Stimulated activated CD8-positive, alpha-beta memory T cell treated with anti-CD3 and anti-CD28 coated beads, Interleukin-15, amount 100 ng/mL, for 24 hours (primary cell): ENCODE measurements at regions not wholly inside any gene's neighbourhood (a gene's known extent, or its start where the extent isn't known, plus 50 kb on each side); places are given as distances from the start of the nearest gene placed in this dataset.

Source experiments
- DNase-seq: peaks from one replicate; pipeline ENCODE4 v3.0.0-alpha.2; 2020; ENCODE audit warnings: low read depth

GRCh38 chr17:33404070-33404819 lies 111.2 kb upstream of the ASIC2 start:
- no peak for DNase-seq

GRCh38 chr17:33416131-33416530 lies 123.0 kb upstream of the ASIC2 start:
- DNase-seq = no peak

- DNase-seq = no peak
Measured at GRCh38 chr17:33421933-33422332, 128.8 kb upstream of the ASIC2 start.

- no peak for DNase-seq
Measured at GRCh38 chr17:33433581-33433980, 140.5 kb upstream of the ASIC2 start.

- DNase-seq = no peak
Measured at GRCh38 chr17:33434841-33435240, 141.7 kb upstream of the ASIC2 start.

- DNase-seq = no peak
Measured at GRCh38 chr17:33435721-33436301, 142.7 kb upstream of the ASIC2 start.

GRCh38 chr17:33436321-33436720 lies 143.2 kb upstream of the ASIC2 start:
- no peak for DNase-seq

GRCh38 chr17:33438139-33438538 lies 145.0 kb upstream of the ASIC2 start:
- no peak for DNase-seq

GRCh38 chr17:33438578-33438977 lies 145.5 kb upstream of the ASIC2 start:
- DNase-seq = no peak

GRCh38 chr17:33442320-33442719 lies 149.2 kb upstream of the ASIC2 start:
- DNase-seq = no peak

GRCh38 chr17:33444731-33445130 lies 151.6 kb upstream of the ASIC2 start:
- no peak for DNase-seq

- DNase-seq = no peak
Measured at GRCh38 chr17:33447090-33447489, 154.0 kb upstream of the ASIC2 start.

- DNase-seq = no peak
Measured at GRCh38 chr17:33451221-33451620, 158.1 kb upstream of the ASIC2 start.

- DNase-seq = no peak
Measured at GRCh38 chr17:33457477-33457876, 164.4 kb upstream of the ASIC2 start.

- no peak for DNase-seq
Measured at GRCh38 chr17:33459078-33459940, 166.2 kb upstream of the ASIC2 start.

- DNase-seq = no peak
Measured at GRCh38 chr17:33460781-33461450, 167.8 kb upstream of the ASIC2 start.

- no peak for DNase-seq
Measured at GRCh38 chr17:33463887-33464286, 170.8 kb upstream of the ASIC2 start.

- DNase-seq = no peak
Measured at GRCh38 chr17:33464669-33465280, 171.7 kb upstream of the ASIC2 start.

- DNase-seq = no peak
Measured at GRCh38 chr17:33469421-33469820, 176.3 kb upstream of the ASIC2 start.

- no peak for DNase-seq
Measured at GRCh38 chr17:33469911-33470310, 176.8 kb upstream of the ASIC2 start.

- no peak for DNase-seq
Measured at GRCh38 chr17:33473061-33473460, 180.0 kb upstream of the ASIC2 start.

GRCh38 chr17:33474789-33475188 lies 181.7 kb upstream of the ASIC2 start:
- DNase-seq = no peak
